Osteoblast (primary cell): ENCODE measurements at regions not wholly inside any gene's neighbourhood (a gene's known extent, or its start where the extent isn't known, plus 50 kb on each side); places are given as distances from the start of the nearest gene placed in this dataset.

ENCODE experiments used
- DNase-seq: peaks from one replicate; pipeline ENCODE4 v3.0.0; 2011; ENCODE audit warnings: low spot score, mixed read lengths; ENCODE audit not compliant: insufficient read length; ENCODE audit errors: missing footprints
- H2AFZ ChIP-seq: 2 replicates; pipeline ENCODE4 v1.6.0; 2011; ENCODE audit warnings: mild to moderate bottlenecking, low read length
- H3K27ac ChIP-seq: 2 replicates; pipeline ENCODE4 v1.5.1; 2011; ENCODE audit warnings: mild to moderate bottlenecking, low read depth, low read length, moderate library complexity
- H3K27me3 ChIP-seq: 2 replicates; pipeline ENCODE4 v1.6.0; 2012; ENCODE audit warnings: mild to moderate bottlenecking, control low read depth, inconsistent platforms, low read length, moderate library complexity; ENCODE audit not compliant: insufficient read depth
- H3K36me3 ChIP-seq: 2 replicates; pipeline ENCODE4 v1.5.1; 2011; ENCODE audit warnings: mild to moderate bottlenecking, low read length, control low read depth, moderate library complexity; ENCODE audit not compliant: insufficient read depth
- H3K4me1 ChIP-seq: 2 replicates; pipeline ENCODE4 v1.5.1; 2011; ENCODE audit warnings: mild to moderate bottlenecking, low read length, control low read depth, moderate library complexity; ENCODE audit not compliant: insufficient read depth
- H3K4me2 ChIP-seq: 2 replicates; pipeline ENCODE4 v1.6.0; 2011; ENCODE audit warnings: mild to moderate bottlenecking, low read length; ENCODE audit not compliant: insufficient read depth
- H3K4me3 ChIP-seq: fragments of 200-600 bp; sonication (generic); 3 replicates; pipeline ENCODE4 v1.5.1; 2012; ENCODE audit warnings: mild to moderate bottlenecking, low read length, inconsistent platforms; ENCODE audit not compliant: insufficient read depth
- H3K79me2 ChIP-seq: 2 replicates; pipeline ENCODE4 v1.6.0; 2012; ENCODE audit warnings: mild to moderate bottlenecking, low read length, control low read depth, inconsistent platforms; ENCODE audit not compliant: insufficient read depth
- H3K9me3 ChIP-seq: 2 replicates; pipeline ENCODE4 v1.5.1; 2011; ENCODE audit warnings: low read depth, low read length, control low read depth
- H4K20me1 ChIP-seq: 2 replicates; pipeline ENCODE4 v1.6.0; 2012; ENCODE audit warnings: mild to moderate bottlenecking, low read length, control low read depth; ENCODE audit not compliant: insufficient read depth
- CTCF ChIP-seq: IDR thresholded peaks from 2 replicates; pipeline ENCODE4 v1.5.1; 2011; ENCODE audit warnings: mild to moderate bottlenecking, low read depth, low read length, moderate library complexity; ENCODE audit errors: extremely low read depth

DNA sequence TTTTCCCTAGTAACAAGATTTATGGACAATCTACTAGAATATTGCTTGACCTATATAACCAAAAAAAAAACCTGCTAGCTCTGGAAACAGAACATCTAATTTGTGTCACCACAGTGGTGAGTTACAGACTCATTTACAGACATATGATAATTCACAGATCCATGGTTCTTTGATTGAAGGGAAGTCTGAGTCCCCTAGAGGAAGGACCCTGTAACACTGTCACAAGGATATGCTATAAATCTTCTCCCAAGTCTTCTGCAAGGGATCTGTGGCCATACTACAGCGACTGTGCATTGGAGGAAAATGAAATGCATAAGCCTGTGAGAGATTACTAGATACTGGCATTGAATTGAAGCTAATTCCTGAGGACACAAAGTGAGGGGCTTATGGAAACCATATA is 630.6 kb upstream of the SGCD start:
- TF ChIP-seq CTCF, result no peak
- no peak for DNase-seq
- Histone ChIP-seq H3K27me3 (no peaks in the 10 kb centered on the region), H3K79me2 (no peaks in the 10 kb centered on the region), H3K27ac (no peak overlapping the region), H3K9me3 (no peaks in the 10 kb centered on the region), H3K4me3 (no peak overlapping the region), H2AFZ (no peak overlapping the region), H3K4me1 (no peaks in the 10 kb centered on the region), H3K4me2 (no peak overlapping the region), H3K36me3 (no peaks in the 10 kb centered on the region), H4K20me1 (no peaks in the 10 kb centered on the region)

DNA sequence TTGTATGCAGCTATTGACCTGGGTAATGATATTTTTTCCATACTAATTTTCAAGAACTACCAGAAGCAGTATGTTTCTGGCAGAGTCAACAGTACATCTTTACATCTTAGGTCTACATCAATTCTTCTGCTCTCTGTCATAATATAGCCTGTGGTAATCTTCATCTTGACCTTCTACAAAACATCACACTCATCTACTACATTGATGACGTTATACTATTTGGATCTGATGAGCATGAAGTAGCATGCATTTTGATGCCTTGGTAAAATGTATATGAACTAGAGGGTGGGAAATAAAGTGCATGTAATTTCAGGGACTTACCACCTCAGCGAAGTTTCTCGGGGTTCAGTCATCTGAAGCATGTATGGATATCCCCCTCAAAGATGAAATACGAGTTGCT is 629.7 kb upstream of the SGCD start:
- Histone ChIP-seq H3K4me2 (no peak overlapping the region), H4K20me1 (no peaks in the 10 kb centered on the region), H3K27me3 (no peaks in the 10 kb centered on the region), H3K4me1 (no peaks in the 10 kb centered on the region), H3K27ac (no peak overlapping the region), H3K79me2 (no peaks in the 10 kb centered on the region), H3K36me3 (no peaks in the 10 kb centered on the region), H3K9me3 (no peaks in the 10 kb centered on the region), H2AFZ (no peak overlapping the region), H3K4me3 (no peak overlapping the region)
- TF ChIP-seq CTCF, result no peak
- no peak for DNase-seq

DNA sequence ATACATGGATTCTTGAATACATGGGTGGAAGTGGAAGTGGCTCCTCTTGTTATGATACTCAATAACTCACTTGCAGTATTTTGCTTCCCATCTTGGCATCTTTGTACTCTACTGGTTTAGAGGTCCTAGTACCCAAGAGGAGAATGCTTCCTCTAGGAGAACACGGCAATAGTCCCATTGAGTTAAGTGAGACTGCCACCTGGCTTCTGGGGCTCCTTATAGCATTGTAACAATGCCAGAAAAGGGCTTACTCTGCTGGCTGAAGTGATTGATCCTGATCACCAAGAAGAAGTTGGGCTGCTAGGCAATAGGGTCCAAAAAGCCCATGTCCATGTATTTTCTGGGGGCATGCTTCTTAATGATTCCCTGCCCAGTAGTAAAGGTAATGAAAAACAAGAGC is 627.6 kb upstream of the SGCD start:
- Histone ChIP-seq H3K4me3 (no peak overlapping the region), H4K20me1 (no peaks in the 10 kb centered on the region), H3K27me3 (no peaks in the 10 kb centered on the region), H3K9me3 (no peaks in the 10 kb centered on the region), H3K27ac (no peak overlapping the region), H3K4me1 (no peaks in the 10 kb centered on the region), H3K36me3 (no peaks in the 10 kb centered on the region), H3K4me2 (no peak overlapping the region), H2AFZ (no peak overlapping the region), H3K79me2 (no peaks in the 10 kb centered on the region)
- DNase-seq, result no peak
- no peak for TF ChIP-seq CTCF

DNA sequence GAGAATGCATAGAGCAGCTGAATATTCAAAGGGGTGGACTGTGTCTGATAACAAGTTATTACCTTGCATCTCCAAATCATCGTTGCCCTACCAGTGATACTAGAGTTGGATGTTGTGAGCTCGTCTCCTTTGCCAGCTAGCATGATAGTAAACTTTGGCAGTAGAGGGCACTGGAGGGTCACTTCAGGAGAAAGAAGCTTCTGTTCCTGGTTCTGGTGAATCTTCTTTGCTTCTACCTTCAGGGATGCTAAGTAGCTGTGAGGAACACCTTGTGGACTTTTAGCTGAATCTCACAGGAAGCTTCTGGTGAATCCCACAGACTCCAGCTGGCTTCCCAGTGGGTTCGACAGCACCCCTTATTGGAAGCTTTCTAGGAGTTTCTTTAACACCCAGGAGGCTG is 626.6 kb upstream of the SGCD start:
- H3K4me3 ChIP-seq, result no peak overlapping the region
- no peak overlapping the region for H3K27ac ChIP-seq
- H4K20me1 ChIP-seq, result no peaks in the 10 kb centered on the region
- no peaks in the 10 kb centered on the region for H3K9me3 ChIP-seq
- no peaks in the 10 kb centered on the region for H3K27me3 ChIP-seq
- H3K4me2 ChIP-seq, result no peak overlapping the region
- TF ChIP-seq CTCF, result peak; percentile 36
- H3K4me1 ChIP-seq, result no peaks in the 10 kb centered on the region
- DNase-seq, result no peak
- no peak overlapping the region for H2AFZ ChIP-seq
- H3K79me2 ChIP-seq, result no peaks in the 10 kb centered on the region
- no peaks in the 10 kb centered on the region for H3K36me3 ChIP-seq
